A673 (cell line): ENCODE measurements at regions not wholly inside any gene's neighbourhood (a gene's known extent, or its start where the extent isn't known, plus 50 kb on each side); places are given as distances from the start of the nearest gene placed in this dataset.

Experiments
- BruUV-seq: library from RNA; stranded (reverse); fragments of 400-500 nt; replicated peaks from 2 replicates; lab custom pipeline; 2021; lab: Mats Ljungman, UMichigan
- CTCF ChIA-PET: fragments of 300-600 bp; sonication (Branson Sonifier 250); formaldehyde crosslinking; loops from one replicate; lab custom pipeline; 2022; ENCODE audit warnings: antibody characterized with exemption; lab: Charles Lee
- POLR2A ChIA-PET: fragments of 300-600 bp; sonication (Branson Sonifier 250); formaldehyde crosslinking; loops from one replicate; lab custom pipeline; 2022; ENCODE audit warnings: antibody characterized with exemption; ENCODE audit not compliant: low non-redundant PET; lab: Charles Lee
- DNase-seq: peaks from one replicate; pipeline ENCODE4 v3.0.0-alpha.2; 2015; ENCODE audit warnings: low spot score
- H3K27ac ChIP-seq: fragments of 200-600 bp; sonication (generic); 2 replicates; pipeline ENCODE4 v1.5.1; 2016; ENCODE audit warnings: mixed run types, low read depth, mild to moderate bottlenecking, mixed read lengths, antibody characterized with exemption, low read length; ENCODE audit not compliant: poor library complexity, severe bottlenecking
- H3K27me3 ChIP-seq: fragments of 200-600 bp; sonication (generic); replicated peaks from 2 replicates; pipeline ENCODE4 v1.6.1; 2017; ENCODE audit warnings: mixed run types, low read depth, mild to moderate bottlenecking, mixed read lengths, antibody characterized with exemption, low read length; ENCODE audit not compliant: insufficient read depth, poor library complexity
- H3K36me3 ChIP-seq: fragments of 200-600 bp; sonication (generic); 2 replicates; pipeline ENCODE4 v1.6.1; 2016; ENCODE audit warnings: mixed run types, mild to moderate bottlenecking, mixed read lengths, antibody characterized with exemption, low read length; ENCODE audit not compliant: insufficient read depth, poor library complexity, severe bottlenecking
- H3K4me1 ChIP-seq: fragments of 200-600 bp; sonication (generic); 2 replicates; pipeline ENCODE4 v1.6.1; 2017; ENCODE audit warnings: mixed run types, mild to moderate bottlenecking, mixed read lengths, antibody characterized with exemption, low read length; ENCODE audit not compliant: insufficient read depth, poor library complexity, severe bottlenecking
- H3K4me3 ChIP-seq: fragments of 200-600 bp; sonication (generic); 2 replicates; pipeline ENCODE4 v1.5.1; 2016; ENCODE audit warnings: low read depth, mixed run types, mild to moderate bottlenecking, mixed read lengths, low read length; ENCODE audit not compliant: poor library complexity, severe bottlenecking
- H3K9me3 ChIP-seq: fragments of 200-600 bp; sonication (generic); 2 replicates; pipeline ENCODE4 v1.6.1; 2016; ENCODE audit warnings: mixed run types, low read depth, mild to moderate bottlenecking, mixed read lengths, antibody characterized with exemption, low read length; ENCODE audit not compliant: poor library complexity, severe bottlenecking
- CTCF ChIP-seq: fragments of 300-800, 200-600 bp; sonication (generic); conservative IDR thresholded peaks from 2 replicates; pipeline ENCODE4 v1.5.1; 2017; ENCODE audit warnings: low read depth, mild to moderate bottlenecking, antibody characterized with exemption, low read length, moderate library complexity, mixed read lengths
- EZH2 ChIP-seq: fragments of 200-600 bp; sonication (generic); IDR thresholded peaks from 2 replicates; pipeline ENCODE4 v1.6.1; 2017; ENCODE audit warnings: borderline replicate concordance, low read depth, mild to moderate bottlenecking, mixed read lengths, antibody characterized with exemption, low read length; ENCODE audit not compliant: poor library complexity, severe bottlenecking
- intact Hi-C: fragments of 100-400 bp; cut with micrococcal nuclease; formaldehyde crosslinking; loops from one replicate; pipeline ENCODE4 v1.10.0; 2022; ENCODE audit not compliant: unreplicated experiment

- BruUV-seq: no TSS peak
- TF ChIP-seq EZH2 (no peak), CTCF (no peak)
- H3K36me3 ChIP-seq: no peaks in the 10 kb centered on the region
- CTCF ChIA-PET: no interaction called here
- intact Hi-C loops: no loop called here
- POLR2A ChIA-PET: no interaction called here
- no peak overlapping the region for H3K4me3 ChIP-seq
- no peaks in the 10 kb centered on the region for H3K27me3 ChIP-seq
- H3K4me1 ChIP-seq: no peaks in the 10 kb centered on the region
- no peaks in the 10 kb centered on the region for H3K9me3 ChIP-seq
- DNase-seq: no peak
- no peak overlapping the region for H3K27ac ChIP-seq
Observed at GRCh38 chr11:81098471-81098870, 1635.2 kb downstream of the FAM181B start.

- ChIA-PET CTCF (no interaction called here), POLR2A (no interaction called here)
- Histone ChIP-seq H3K27ac (no peak overlapping the region), H3K4me1 (no peaks in the 10 kb centered on the region), H3K4me3 (no peak overlapping the region), H3K27me3 (no peaks in the 10 kb centered on the region), H3K9me3 (no peaks in the 10 kb centered on the region), H3K36me3 (no peaks in the 10 kb centered on the region)
- DNase-seq: no peak
- no TSS peak for BruUV-seq
- intact Hi-C loops: no loop called here
- TF ChIP-seq EZH2 (no peak), CTCF (no peak)
Observed at GRCh38 chr11:81092522-81092921, 1641.1 kb downstream of the FAM181B start.

- no peak for DNase-seq
- ChIA-PET POLR2A (no interaction called here), CTCF (no interaction called here)
- no TSS peak for BruUV-seq
- Histone ChIP-seq H3K27me3 (no peaks in the 10 kb centered on the region), H3K4me1 (no peaks in the 10 kb centered on the region), H3K9me3 (no peaks in the 10 kb centered on the region), H3K27ac (no peak overlapping the region), H3K4me3 (no peak overlapping the region), H3K36me3 (no peaks in the 10 kb centered on the region)
- TF ChIP-seq EZH2: no peak
- no peak for TF ChIP-seq CTCF
- intact Hi-C loops: no loop called here
Observed at GRCh38 chr11:81089242-81089641, 1644.4 kb downstream of the FAM181B start.
